GM23338 (cell line): ENCODE measurements at regions not wholly inside any gene's neighbourhood (a gene's known extent, or its start where the extent isn't known, plus 50 kb on each side); places are given as distances from the start of the nearest gene placed in this dataset.

Experiments used
- ATAC-seq: fragments of 200-7000 bp; cut with Tn5 transposase; 3 replicates; pipeline ENCODE4 v1.9.1; 2020
- DNase-seq: peaks from one replicate; pipeline ENCODE4 v3.0.0-alpha.2; 2015; ENCODE audit warnings: low spot score
- H2AFZ ChIP-seq: fragments of 200-600 bp; sonication (generic); 2 replicates; pipeline ENCODE4 v1.8.0; 2016; ENCODE audit warnings: antibody characterized with exemption, mild to moderate bottlenecking, moderate library complexity
- H3F3A ChIP-seq: fragments of 200-600 bp; sonication (generic); replicated peaks from 2 replicates; pipeline ENCODE4 v1.8.0; 2017; ENCODE audit warnings: antibody characterized with exemption, mixed run types, low read depth
- H3K27ac ChIP-seq: fragments of 200-600 bp; sonication (generic); 2 replicates; pipeline ENCODE4 v1.6.1; 2016; ENCODE audit warnings: low read depth
- H3K27me3 ChIP-seq: fragments of 200-600 bp; sonication (generic); 2 replicates; pipeline ENCODE4 v1.8.0; 2016; ENCODE audit warnings: mild to moderate bottlenecking, mixed run types, moderate library complexity; ENCODE audit not compliant: insufficient read depth
- H3K36me3 ChIP-seq: fragments of 200-600 bp; sonication (generic); 2 replicates; pipeline ENCODE4 v1.8.0; 2016; ENCODE audit warnings: mild to moderate bottlenecking; ENCODE audit not compliant: insufficient read depth
- H3K4me1 ChIP-seq: fragments of 200-600 bp; sonication (generic); 2 replicates; pipeline ENCODE4 v1.8.0; 2016; ENCODE audit warnings: mild to moderate bottlenecking, moderate library complexity; ENCODE audit not compliant: insufficient read depth
- H3K4me2 ChIP-seq: fragments of 200-600 bp; sonication (generic); 2 replicates; pipeline ENCODE4 v1.7.1; 2017; ENCODE audit warnings: mixed run types
- H3K4me3 ChIP-seq: fragments of 200-600 bp; sonication (generic); 2 replicates; pipeline ENCODE4 v1.6.1; 2016; ENCODE audit warnings: mixed run types
- H3K79me2 ChIP-seq: fragments of 200-600 bp; sonication (generic); replicated peaks from 2 replicates; pipeline ENCODE4 v1.8.0; 2017; ENCODE audit warnings: mild to moderate bottlenecking; ENCODE audit not compliant: insufficient read depth
- H3K9me2 ChIP-seq: fragments of 200-600 bp; sonication (generic); 2 replicates; pipeline ENCODE4 v1.8.0; 2017; ENCODE audit not compliant: insufficient read depth
- H4K20me1 ChIP-seq: fragments of 200-600 bp; sonication (generic); replicated peaks from 2 replicates; pipeline ENCODE4 v1.8.0; 2017; ENCODE audit warnings: mild to moderate bottlenecking; ENCODE audit not compliant: insufficient read depth
- H3K27ac Mint-ChIP-seq: 2 replicates; pipeline ENCODE4 v1.8.0; 2020; ENCODE audit warnings: inconsistent platforms, mild to moderate bottlenecking, moderate library complexity, mixed read lengths
- H3K27me3 Mint-ChIP-seq: 3 replicates; pipeline ENCODE4 v1.8.0; 2022; ENCODE audit warnings: low read depth, mild to moderate bottlenecking, moderate library complexity, mixed read lengths, inconsistent platforms; ENCODE audit not compliant: insufficient read depth, poor library complexity
- H3K36me3 Mint-ChIP-seq: 3 replicates; pipeline ENCODE4 v1.8.0; 2021; ENCODE audit warnings: low read depth, mild to moderate bottlenecking, inconsistent platforms, moderate library complexity, mixed read lengths
- H3K4me1 Mint-ChIP-seq: 3 replicates; pipeline ENCODE4 v1.8.0; 2020; ENCODE audit warnings: mild to moderate bottlenecking, inconsistent platforms, mixed read lengths
- H3K4me3 Mint-ChIP-seq: 3 replicates; pipeline ENCODE4 v1.8.0; 2021; ENCODE audit warnings: moderate library complexity, mild to moderate bottlenecking, inconsistent platforms, mixed read lengths
- H3K9me3 Mint-ChIP-seq: 3 replicates; pipeline ENCODE4 v1.8.0; 2020; ENCODE audit warnings: moderate library complexity, mild to moderate bottlenecking, inconsistent platforms, mixed read lengths
- CREB1 ChIP-seq: fragments of 250-450 bp; sonication (Bioruptor Pico); IDR thresholded peaks from 2 replicates; pipeline ENCODE4 v1.5.0; 2020; ENCODE audit warnings: low read depth, mild to moderate bottlenecking, moderate library complexity
- EZH2 ChIP-seq: fragments of 200-600 bp; sonication (generic); IDR thresholded peaks from one replicate; pipeline ENCODE4 v1.8.0; 2017; ENCODE audit warnings: antibody characterized with exemption, mild to moderate bottlenecking, low read depth; ENCODE audit not compliant: unreplicated experiment
- EZH2phosphoT487 ChIP-seq: fragments of 200-600 bp; sonication (generic); IDR thresholded peaks from one replicate; pipeline ENCODE4 v1.8.1; 2018; ENCODE audit warnings: antibody characterized with exemption; ENCODE audit not compliant: unreplicated experiment
- JUNB ChIP-seq: IDR thresholded peaks from one replicate; pipeline ENCODE4 v1.6.1; 2016; ENCODE audit warnings: antibody characterized with exemption; ENCODE audit not compliant: unreplicated experiment
- NANOG ChIP-seq: IDR thresholded peaks from 2 replicates; pipeline ENCODE4 v1.6.1; 2016; ENCODE audit warnings: antibody characterized with exemption, borderline replicate concordance
- POLR2AphosphoS5 ChIP-seq: IDR thresholded peaks from 2 replicates; pipeline ENCODE4 v1.6.1; 2016; ENCODE audit warnings: antibody characterized with exemption, low read depth
- STAT1 ChIP-seq: IDR thresholded peaks from one replicate; pipeline ENCODE4 v1.6.1; 2016; ENCODE audit warnings: antibody characterized with exemption; ENCODE audit not compliant: unreplicated experiment
- ZNF114 ChIP-seq: fragments of 250-450 bp; sonication (Bioruptor Pico); IDR thresholded peaks from 2 replicates; pipeline ENCODE4 v1.5.0; 2020; ENCODE audit warnings: mild to moderate bottlenecking, moderate library complexity
- ZNF331 ChIP-seq: fragments of 250-450 bp; sonication (Bioruptor Pico); IDR thresholded peaks from 2 replicates; pipeline ENCODE4 v1.5.0; 2020; ENCODE audit warnings: low read depth, mild to moderate bottlenecking, moderate library complexity
- TF ChIP-seq, protein P1 (sequence below): IDR thresholded peaks from 2 replicates; pipeline ENCODE4 v1.6.1; 2016; ENCODE audit warnings: antibody characterized with exemption
- TF ChIP-seq, protein P2 (sequence below): fragments of 250-450 bp; sonication (Bioruptor Pico); IDR thresholded peaks from 2 replicates; pipeline ENCODE4 v1.5.0; 2020; ENCODE audit warnings: mild to moderate bottlenecking, moderate library complexity
- TF ChIP-seq, protein P3 (sequence below): IDR thresholded peaks from one replicate; pipeline ENCODE4 v1.6.1; 2018; ENCODE audit warnings: antibody characterized with exemption; ENCODE audit not compliant: unreplicated experiment
- TF ChIP-seq, protein P4 (sequence below), 2 experiments: fragments of 200-600 bp in 1 of 2; sonication (generic) in 1 of 2; conservative IDR thresholded peaks; 2 replicates each; pipeline versions ENCODE4 v1.5.1 to v1.6.1; 2016 to 2017; ENCODE audit warnings: antibody characterized with exemption in 2 of 2, low read depth in 2 of 2, mild to moderate bottlenecking in 2 of 2, moderate library complexity in 1 of 2

DNA sequence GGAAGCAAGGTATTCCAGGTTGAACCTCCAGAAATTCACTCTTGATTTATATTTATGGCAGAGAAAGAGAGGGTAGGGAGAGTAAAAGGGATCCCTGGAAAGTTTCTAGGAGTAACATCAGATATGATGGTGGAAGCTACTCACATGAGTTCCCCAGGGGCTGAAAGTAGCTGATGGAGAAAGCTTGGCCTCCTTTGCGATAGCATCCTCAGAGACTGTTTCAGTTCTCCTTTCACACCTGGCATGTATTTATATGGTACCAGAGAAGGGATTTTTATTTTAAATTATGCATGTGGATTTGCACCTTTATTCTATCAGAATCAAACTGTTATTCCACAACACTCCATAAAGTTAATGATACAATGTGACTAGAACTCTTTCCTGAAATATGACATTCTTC, 126.3 kb upstream of the OSR1 start:
- Histone ChIP-seq H3F3A (no peaks in the 10 kb centered on the region), H4K20me1 (no peaks in the 10 kb centered on the region), H3K9me2 (peaks cover 8% of the 10 kb centered on the region; the same call in 1 of the 2 replicates), H3K4me2 (no peak overlapping the region), H3K27ac (no peak overlapping the region), H3K79me2 (no peaks in the 10 kb centered on the region), H3K36me3 (no peaks in the 10 kb centered on the region), H3K4me1 (no peaks in the 10 kb centered on the region), H2AFZ (no peak overlapping the region), H3K27me3 (no peaks in the 10 kb centered on the region), H3K4me3 (no peak overlapping the region)
- TF ChIP-seq CREB1 (CRISPR knock-in tag) (no peak), ZNF331 (CRISPR knock-in tag) (no peak), ZNF114 (no peak), EZH2phosphoT487 (no peak), JUNB (no peak), NANOG (no peak), POLR2AphosphoS5 (no peak), EZH2 (no peak), STAT1 (no peak)
- TF ChIP-seq, protein P1, sequence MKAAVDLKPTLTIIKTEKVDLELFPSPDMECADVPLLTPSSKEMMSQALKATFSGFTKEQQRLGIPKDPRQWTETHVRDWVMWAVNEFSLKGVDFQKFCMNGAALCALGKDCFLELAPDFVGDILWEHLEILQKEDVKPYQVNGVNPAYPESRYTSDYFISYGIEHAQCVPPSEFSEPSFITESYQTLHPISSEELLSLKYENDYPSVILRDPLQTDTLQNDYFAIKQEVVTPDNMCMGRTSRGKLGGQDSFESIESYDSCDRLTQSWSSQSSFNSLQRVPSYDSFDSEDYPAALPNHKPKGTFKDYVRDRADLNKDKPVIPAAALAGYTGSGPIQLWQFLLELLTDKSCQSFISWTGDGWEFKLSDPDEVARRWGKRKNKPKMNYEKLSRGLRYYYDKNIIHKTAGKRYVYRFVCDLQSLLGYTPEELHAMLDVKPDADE: no peak
- TF ChIP-seq, protein P2, sequence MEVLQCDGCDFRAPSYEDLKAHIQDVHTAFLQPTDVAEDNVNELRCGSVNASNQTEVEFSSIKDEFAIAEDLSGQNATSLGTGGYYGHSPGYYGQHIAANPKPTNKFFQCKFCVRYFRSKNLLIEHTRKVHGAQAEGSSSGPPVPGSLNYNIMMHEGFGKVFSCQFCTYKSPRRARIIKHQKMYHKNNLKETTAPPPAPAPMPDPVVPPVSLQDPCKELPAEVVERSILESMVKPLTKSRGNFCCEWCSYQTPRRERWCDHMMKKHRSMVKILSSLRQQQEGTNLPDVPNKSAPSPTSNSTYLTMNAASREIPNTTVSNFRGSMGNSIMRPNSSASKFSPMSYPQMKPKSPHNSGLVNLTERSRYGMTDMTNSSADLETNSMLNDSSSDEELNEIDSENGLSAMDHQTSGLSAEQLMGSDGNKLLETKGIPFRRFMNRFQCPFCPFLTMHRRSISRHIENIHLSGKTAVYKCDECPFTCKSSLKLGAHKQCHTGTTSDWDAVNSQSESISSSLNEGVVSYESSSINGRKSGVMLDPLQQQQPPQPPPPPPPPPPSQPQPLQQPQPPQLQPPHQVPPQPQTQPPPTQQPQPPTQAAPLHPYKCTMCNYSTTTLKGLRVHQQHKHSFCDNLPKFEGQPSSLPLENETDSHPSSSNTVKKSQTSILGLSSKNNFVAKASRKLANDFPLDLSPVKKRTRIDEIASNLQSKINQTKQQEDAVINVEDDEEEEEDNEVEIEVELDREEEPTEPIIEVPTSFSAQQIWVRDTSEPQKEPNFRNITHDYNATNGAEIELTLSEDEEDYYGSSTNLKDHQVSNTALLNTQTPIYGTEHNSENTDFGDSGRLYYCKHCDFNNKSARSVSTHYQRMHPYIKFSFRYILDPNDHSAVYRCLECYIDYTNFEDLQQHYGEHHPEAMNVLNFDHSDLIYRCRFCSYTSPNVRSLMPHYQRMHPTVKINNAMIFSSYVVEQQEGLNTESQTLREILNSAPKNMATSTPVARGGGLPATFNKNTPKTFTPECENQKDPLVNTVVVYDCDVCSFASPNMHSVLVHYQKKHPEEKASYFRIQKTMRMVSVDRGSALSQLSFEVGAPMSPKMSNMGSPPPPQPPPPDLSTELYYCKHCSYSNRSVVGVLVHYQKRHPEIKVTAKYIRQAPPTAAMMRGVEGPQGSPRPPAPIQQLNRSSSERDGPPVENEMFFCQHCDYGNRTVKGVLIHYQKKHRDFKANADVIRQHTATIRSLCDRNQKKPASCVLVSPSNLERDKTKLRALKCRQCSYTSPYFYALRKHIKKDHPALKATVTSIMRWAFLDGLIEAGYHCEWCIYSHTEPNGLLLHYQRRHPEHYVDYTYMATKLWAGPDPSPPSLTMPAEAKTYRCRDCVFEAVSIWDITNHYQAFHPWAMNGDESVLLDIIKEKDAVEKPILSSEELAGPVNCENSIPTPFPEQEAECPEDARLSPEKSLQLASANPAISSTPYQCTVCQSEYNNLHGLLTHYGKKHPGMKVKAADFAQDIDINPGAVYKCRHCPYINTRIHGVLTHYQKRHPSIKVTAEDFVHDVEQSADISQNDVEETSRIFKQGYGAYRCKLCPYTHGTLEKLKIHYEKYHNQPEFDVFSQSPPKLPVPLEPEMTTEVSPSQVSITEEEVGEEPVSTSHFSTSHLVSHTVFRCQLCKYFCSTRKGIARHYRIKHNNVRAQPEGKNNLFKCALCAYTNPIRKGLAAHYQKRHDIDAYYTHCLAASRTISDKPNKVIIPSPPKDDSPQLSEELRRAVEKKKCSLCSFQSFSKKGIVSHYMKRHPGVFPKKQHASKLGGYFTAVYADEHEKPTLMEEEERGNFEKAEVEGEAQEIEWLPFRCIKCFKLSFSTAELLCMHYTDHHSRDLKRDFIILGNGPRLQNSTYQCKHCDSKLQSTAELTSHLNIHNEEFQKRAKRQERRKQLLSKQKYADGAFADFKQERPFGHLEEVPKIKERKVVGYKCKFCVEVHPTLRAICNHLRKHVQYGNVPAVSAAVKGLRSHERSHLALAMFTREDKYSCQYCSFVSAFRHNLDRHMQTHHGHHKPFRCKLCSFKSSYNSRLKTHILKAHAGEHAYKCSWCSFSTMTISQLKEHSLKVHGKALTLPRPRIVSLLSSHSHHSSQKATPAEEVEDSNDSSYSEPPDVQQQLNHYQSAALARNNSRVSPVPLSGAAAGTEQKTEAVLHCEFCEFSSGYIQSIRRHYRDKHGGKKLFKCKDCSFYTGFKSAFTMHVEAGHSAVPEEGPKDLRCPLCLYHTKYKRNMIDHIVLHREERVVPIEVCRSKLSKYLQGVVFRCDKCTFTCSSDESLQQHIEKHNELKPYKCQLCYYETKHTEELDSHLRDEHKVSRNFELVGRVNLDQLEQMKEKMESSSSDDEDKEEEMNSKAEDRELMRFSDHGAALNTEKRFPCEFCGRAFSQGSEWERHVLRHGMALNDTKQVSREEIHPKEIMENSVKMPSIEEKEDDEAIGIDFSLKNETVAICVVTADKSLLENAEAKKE (CRISPR knock-in tag): no peak
- TF ChIP-seq, protein P3, sequence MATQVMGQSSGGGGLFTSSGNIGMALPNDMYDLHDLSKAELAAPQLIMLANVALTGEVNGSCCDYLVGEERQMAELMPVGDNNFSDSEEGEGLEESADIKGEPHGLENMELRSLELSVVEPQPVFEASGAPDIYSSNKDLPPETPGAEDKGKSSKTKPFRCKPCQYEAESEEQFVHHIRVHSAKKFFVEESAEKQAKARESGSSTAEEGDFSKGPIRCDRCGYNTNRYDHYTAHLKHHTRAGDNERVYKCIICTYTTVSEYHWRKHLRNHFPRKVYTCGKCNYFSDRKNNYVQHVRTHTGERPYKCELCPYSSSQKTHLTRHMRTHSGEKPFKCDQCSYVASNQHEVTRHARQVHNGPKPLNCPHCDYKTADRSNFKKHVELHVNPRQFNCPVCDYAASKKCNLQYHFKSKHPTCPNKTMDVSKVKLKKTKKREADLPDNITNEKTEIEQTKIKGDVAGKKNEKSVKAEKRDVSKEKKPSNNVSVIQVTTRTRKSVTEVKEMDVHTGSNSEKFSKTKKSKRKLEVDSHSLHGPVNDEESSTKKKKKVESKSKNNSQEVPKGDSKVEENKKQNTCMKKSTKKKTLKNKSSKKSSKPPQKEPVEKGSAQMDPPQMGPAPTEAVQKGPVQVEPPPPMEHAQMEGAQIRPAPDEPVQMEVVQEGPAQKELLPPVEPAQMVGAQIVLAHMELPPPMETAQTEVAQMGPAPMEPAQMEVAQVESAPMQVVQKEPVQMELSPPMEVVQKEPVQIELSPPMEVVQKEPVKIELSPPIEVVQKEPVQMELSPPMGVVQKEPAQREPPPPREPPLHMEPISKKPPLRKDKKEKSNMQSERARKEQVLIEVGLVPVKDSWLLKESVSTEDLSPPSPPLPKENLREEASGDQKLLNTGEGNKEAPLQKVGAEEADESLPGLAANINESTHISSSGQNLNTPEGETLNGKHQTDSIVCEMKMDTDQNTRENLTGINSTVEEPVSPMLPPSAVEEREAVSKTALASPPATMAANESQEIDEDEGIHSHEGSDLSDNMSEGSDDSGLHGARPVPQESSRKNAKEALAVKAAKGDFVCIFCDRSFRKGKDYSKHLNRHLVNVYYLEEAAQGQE: no peak
- TF ChIP-seq, protein P4, sequence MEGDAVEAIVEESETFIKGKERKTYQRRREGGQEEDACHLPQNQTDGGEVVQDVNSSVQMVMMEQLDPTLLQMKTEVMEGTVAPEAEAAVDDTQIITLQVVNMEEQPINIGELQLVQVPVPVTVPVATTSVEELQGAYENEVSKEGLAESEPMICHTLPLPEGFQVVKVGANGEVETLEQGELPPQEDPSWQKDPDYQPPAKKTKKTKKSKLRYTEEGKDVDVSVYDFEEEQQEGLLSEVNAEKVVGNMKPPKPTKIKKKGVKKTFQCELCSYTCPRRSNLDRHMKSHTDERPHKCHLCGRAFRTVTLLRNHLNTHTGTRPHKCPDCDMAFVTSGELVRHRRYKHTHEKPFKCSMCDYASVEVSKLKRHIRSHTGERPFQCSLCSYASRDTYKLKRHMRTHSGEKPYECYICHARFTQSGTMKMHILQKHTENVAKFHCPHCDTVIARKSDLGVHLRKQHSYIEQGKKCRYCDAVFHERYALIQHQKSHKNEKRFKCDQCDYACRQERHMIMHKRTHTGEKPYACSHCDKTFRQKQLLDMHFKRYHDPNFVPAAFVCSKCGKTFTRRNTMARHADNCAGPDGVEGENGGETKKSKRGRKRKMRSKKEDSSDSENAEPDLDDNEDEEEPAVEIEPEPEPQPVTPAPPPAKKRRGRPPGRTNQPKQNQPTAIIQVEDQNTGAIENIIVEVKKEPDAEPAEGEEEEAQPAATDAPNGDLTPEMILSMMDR (conservative IDR thresholded peaks at IDR 0.05; ENCODE audit: low read depth in 2 of 2): no peak
- H3K4me1 Mint-ChIP-seq: peaks cover 4% of the 10 kb centered on the region
- no peaks in the 10 kb centered on the region for H3K36me3 Mint-ChIP-seq
- H3K4me3 Mint-ChIP-seq: no peak overlapping the region
- no peaks in the 10 kb centered on the region for H3K27me3 Mint-ChIP-seq
- DNase-seq (no peak), ATAC-seq (no peak)
- no peaks in the 10 kb centered on the region for H3K9me3 Mint-ChIP-seq
- H3K27ac Mint-ChIP-seq: no peak overlapping the region
